Muscle layer of duodenum (tissue), 2 donors: ENCODE measurements at regions not wholly inside any gene's neighbourhood (a gene's known extent, or its start where the extent isn't known, plus 50 kb on each side); places are given as distances from the start of the nearest gene placed in this dataset.
"Not testable (repeated sequence)": the region's sequence is repeated elsewhere in the genome, so short reads cannot be mapped to it uniquely, and the experiment has no call there.

Source experiments
- H3K27ac ChIP-seq: one replicate; pipeline ENCODE4 v1.7.0; 2013; ENCODE audit warnings: mild to moderate bottlenecking, low read length
- H3K27me3 ChIP-seq: one replicate; pipeline ENCODE4 v1.7.0; 2013; ENCODE audit warnings: low read depth, mild to moderate bottlenecking, control low read depth, low read length
- H3K36me3 ChIP-seq, 2 donors: one replicate each; pipeline ENCODE4 v1.7.0; 2013; ENCODE audit warnings: low read length in 2 of 2, control low read depth in 1 of 2, mild to moderate bottlenecking in 1 of 2; ENCODE audit not compliant: insufficient read depth in 2 of 2, control insufficient read depth in 1 of 2
- H3K4me1 ChIP-seq, 2 donors: one replicate each; pipeline ENCODE4 v1.7.0; 2013; ENCODE audit warnings: low read length in 2 of 2, mild to moderate bottlenecking in 2 of 2, control low read depth in 1 of 2, moderate library complexity in 1 of 2; ENCODE audit not compliant: insufficient read depth in 2 of 2, control insufficient read depth in 1 of 2
- H3K4me3 ChIP-seq, 2 donors: one replicate each; pipeline ENCODE4 v1.7.0; 2013; ENCODE audit warnings: low read length in 2 of 2, low read depth in 1 of 2, mild to moderate bottlenecking in 1 of 2
- H3K9me3 ChIP-seq, 2 donors: one replicate each; pipeline ENCODE4 v1.7.0; 2013; ENCODE audit warnings: low read length in 2 of 2, control low read depth in 1 of 2, mild to moderate bottlenecking in 1 of 2; ENCODE audit not compliant: control insufficient read depth in 1 of 2
- donor health status: healthy.

DNA sequence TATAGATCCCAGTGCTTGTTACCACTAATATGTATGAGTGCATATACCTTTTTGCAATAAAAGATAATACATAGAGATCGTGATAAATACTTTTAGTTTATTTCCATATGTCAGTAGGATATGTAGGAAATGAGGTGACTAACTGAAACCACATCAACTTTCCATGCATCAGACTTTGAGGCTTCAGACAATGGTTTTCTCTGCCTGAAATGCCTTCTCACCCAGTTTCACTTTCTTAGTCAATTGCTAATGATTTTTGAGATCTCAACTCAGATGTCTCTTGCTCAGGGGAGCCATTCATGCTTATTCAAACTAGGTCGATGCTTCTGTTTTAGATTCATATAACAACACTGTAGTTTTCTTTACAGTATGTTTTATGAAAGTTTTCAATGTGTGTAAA is 626.6 kb upstream of the ADGRB3 start:
- Histone ChIP-seq H3K27ac (no peak overlapping the region), H3K27me3 (no peaks in the 10 kb centered on the region), H3K9me3 (no peaks in the 10 kb centered on the region), H3K36me3 (no peaks in the 10 kb centered on the region), H3K4me3 (no peak overlapping the region), H3K4me1 (no peaks in the 10 kb centered on the region)

DNA sequence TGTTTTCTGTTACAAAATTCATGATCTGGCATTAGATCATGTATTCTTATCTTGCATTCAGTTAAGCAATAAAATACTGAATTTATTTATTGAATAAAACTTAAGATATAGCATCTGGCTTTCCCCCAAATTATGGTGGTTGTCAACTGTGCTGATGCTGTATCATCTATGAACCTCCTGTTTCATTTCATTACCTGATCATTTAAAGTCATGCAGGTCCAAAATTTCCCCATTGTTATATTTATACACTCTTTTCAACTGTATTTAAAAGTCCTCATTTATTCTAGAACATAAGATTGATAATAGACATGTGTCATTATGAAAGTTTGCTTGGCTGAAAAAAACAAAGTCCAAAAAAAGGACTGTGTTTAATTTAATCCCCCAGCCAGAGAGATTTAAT is 627.4 kb upstream of the ADGRB3 start:
- H3K27ac ChIP-seq, result no peak overlapping the region
- no peak overlapping the region for H3K4me3 ChIP-seq
- H3K9me3 ChIP-seq, result no peaks in the 10 kb centered on the region
- no peaks in the 10 kb centered on the region for H3K27me3 ChIP-seq
- no peaks in the 10 kb centered on the region for H3K4me1 ChIP-seq
- H3K36me3 ChIP-seq, result no peaks in the 10 kb centered on the region

DNA sequence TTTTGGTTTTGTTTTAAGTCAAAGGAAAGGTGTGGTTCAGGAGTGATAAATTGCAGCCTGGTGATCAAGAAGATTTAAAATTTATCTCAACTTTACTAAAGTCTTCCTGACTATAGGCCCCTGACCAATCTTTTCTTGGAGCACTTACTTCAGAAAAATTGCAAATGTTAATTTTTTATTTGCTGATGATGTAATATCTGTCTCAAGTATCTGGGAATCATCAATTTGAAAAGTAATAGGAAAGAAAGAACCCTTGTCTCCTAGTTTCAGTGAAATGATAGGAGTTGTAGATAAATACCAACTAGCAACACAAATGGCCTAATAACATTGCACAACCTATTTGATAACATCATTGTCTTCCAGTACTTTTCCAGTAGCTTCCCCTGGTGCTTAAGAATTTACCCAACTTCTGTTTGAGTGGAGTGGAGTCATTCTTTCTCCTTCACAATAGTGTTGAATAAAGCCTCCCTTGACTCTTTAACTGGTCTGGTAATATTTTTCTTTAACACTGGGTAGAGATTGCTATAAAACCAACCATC is 648.3 kb upstream of the ADGRB3 start:
- Histone ChIP-seq H3K4me1 (no peaks in the 10 kb centered on the region), H3K4me3 (no peak overlapping the region), H3K27me3 (no peaks in the 10 kb centered on the region), H3K27ac (no peak overlapping the region), H3K9me3 (no peaks in the 10 kb centered on the region), H3K36me3 (no peaks in the 10 kb centered on the region)

DNA sequence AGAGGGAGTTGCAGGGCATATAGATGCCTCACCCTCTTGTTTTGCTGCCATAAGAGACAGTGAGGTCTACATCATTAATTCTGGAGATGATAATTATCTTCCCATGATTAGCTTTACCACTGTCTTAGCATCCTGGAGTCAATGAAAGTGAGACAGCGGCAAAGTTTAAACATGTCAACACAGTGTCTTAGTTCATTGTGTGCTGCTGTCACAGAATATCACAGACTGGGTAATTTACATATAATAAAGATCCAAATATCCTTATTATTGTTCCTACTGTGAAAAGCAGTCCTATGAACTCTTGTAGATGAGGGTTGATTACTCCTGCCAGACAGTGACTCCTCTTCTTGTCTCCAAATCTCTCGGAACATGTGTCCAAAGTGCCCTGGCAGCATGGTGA is 658.6 kb upstream of the ADGRB3 start:
- H3K4me1 ChIP-seq, result no peaks in the 10 kb centered on the region
- H3K9me3 ChIP-seq, result no peaks in the 10 kb centered on the region
- H3K4me3 ChIP-seq, result no peak overlapping the region
- no peaks in the 10 kb centered on the region for H3K27me3 ChIP-seq
- no peaks in the 10 kb centered on the region for H3K36me3 ChIP-seq
- H3K27ac ChIP-seq, result no peak overlapping the region

DNA sequence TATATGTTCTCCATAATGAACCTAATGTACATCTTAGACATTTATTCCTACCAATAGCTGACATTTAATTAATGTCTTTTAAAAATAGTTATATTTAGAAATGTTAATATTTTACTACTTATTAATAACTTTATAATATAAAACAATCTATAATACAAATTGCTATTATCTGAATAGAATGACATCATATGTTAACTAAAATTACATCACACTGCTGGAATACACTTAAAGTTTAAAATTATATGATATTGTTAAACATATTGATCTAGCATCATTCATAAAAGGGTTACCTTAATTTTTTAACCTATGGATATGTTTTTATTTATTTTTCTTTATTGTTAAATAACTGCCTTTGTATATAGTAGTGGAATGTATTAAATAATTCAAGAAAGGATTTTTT is 660.2 kb upstream of the ADGRB3 start:
- Histone ChIP-seq H3K27ac (no peak overlapping the region), H3K4me3 (no peak overlapping the region), H3K36me3 (no peaks in the 10 kb centered on the region), H3K4me1 (no peaks in the 10 kb centered on the region), H3K27me3 (no peaks in the 10 kb centered on the region), H3K9me3 (no peaks in the 10 kb centered on the region)

DNA sequence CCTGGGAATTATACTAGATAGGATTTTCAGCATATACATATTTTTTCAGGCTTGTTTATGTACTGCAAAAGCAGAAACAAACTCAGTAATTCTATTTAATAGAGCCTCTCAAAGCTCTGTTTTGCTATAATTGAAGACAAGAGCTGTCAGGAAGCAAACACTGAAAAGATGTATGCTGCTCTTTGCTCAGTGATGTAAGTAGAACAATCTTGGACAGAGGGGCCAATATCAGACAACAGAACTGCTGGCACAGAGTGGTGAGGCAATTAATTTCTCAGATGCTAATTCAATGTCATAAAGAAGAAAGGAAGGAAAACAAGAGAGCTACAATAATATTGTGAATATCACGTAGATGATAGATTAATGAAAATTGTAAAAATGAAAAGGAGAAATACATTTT is 663.3 kb upstream of the ADGRB3 start:
- Histone ChIP-seq H3K4me1 (no peaks in the 10 kb centered on the region), H3K27ac (no peak overlapping the region), H3K36me3 (no peaks in the 10 kb centered on the region), H3K27me3 (no peaks in the 10 kb centered on the region), H3K4me3 (no peak overlapping the region), H3K9me3 (no peaks in the 10 kb centered on the region)

DNA sequence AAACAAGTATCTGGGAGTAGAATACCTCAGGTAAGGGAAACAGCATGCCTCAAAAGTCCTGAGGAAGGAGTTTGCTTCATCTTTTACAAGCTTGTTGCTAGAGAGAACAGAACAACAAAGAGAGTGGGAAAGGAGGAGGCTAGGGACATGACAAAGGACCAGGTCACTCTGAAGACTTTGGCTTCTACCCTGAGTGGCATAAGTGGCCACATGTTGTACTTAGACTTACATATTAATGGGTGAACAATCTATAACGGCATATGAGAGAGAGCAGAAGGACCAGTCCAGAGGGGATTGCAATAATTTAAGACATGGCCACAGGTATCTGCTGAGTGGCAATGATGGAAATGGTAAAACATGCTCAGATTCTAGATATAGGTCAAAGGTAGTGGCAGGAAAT is 668.3 kb upstream of the ADGRB3 start:
- no peaks in the 10 kb centered on the region for H3K36me3 ChIP-seq
- no peaks in the 10 kb centered on the region for H3K4me1 ChIP-seq
- H3K9me3 ChIP-seq, result no peaks in the 10 kb centered on the region
- no peaks in the 10 kb centered on the region for H3K27me3 ChIP-seq
- H3K27ac ChIP-seq, result no peak overlapping the region
- no peak overlapping the region for H3K4me3 ChIP-seq

DNA sequence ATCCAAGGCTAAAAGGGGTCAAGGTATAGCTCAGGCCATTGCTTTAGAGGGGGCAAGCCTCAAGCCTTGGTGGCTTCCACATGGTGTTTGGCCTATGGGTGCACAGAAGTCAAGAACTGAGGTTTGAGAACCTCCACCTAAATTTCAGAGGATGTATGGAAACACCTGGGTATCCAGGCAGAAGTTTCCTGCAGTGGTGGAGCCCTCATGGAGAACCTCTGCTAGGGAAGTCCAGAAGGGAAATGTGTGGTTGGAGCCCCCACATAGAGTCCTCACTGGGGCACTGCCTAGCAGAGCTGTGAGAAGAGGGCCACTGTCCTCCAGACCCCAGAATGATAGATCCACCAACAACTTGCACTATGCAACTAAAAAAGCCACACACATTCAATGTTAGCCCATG is 678.7 kb upstream of the ADGRB3 start:
- H3K27me3 ChIP-seq, result no peaks in the 10 kb centered on the region
- H3K27ac ChIP-seq, result no peak overlapping the region
- H3K9me3 ChIP-seq, result no peaks in the 10 kb centered on the region
- no peak overlapping the region for H3K4me3 ChIP-seq
- H3K4me1 ChIP-seq, result no peaks in the 10 kb centered on the region
- no peaks in the 10 kb centered on the region for H3K36me3 ChIP-seq

DNA sequence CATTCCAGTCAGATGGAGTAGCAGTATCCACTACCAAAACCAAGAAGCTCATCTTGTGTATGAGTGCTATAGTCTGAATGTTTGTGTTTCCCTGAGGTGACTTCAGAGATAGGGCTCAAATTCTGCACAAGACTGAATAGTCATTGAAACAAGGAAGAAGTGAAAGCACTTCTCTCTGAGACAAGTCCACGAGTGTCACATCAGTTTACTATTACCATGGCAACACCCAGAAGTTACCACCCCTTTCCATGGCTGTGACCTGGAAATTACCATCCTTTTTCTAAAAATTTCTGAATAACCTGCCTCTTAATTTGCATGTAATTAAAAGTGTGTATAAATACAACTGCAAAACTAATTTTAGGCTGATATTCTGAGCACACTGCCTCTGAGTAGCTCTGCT is 682.1 kb upstream of the ADGRB3 start:
- H3K4me3 ChIP-seq, result no peak overlapping the region
- H3K27ac ChIP-seq, result no peak overlapping the region
- H3K9me3 ChIP-seq, result no peaks in the 10 kb centered on the region
- H3K4me1 ChIP-seq, result no peaks in the 10 kb centered on the region
- H3K36me3 ChIP-seq, result no peaks in the 10 kb centered on the region
- no peaks in the 10 kb centered on the region for H3K27me3 ChIP-seq

DNA sequence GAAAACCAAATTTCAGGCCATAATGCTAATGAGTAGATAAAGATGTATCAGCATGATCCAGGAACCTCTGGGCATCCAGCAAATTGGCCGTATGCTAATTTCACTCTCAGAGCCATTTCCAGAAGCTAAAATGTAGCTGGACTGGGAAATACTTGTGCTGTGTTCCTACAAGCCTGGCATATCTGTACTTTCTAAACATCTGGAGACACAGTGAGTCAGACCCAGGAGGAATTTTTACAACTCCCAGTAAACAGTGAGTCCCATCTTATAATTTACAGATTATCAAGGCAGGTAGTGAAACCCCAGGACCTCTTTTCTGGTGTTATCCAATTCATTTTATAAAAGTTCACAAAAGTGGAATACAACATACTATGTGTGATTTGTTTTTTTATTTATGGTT is 683.0 kb upstream of the ADGRB3 start:
- Histone ChIP-seq H3K27me3 (no peaks in the 10 kb centered on the region), H3K27ac (no peak overlapping the region), H3K9me3 (no peaks in the 10 kb centered on the region), H3K36me3 (no peaks in the 10 kb centered on the region), H3K4me3 (no peak overlapping the region), H3K4me1 (no peaks in the 10 kb centered on the region)

DNA sequence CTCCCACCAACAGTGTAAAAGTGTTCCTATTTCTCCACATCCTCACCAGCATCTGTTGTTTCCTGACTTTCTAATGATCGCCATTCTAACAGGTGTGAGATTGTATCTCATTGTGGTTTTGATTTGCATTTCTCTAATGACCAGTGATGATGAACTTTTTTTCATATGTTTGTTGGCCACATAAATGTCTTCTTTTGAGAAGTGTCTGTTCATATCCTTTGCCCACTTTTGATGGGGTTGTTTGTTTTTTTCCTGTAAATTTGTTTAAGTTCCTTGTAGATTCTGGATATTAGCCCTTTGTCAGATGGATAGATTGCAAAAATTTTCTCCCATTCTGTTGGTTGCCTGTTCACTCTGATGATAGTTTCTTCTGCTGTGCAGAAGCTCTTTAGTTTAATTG is 687.3 kb upstream of the ADGRB3 start:
- not testable (repeated sequence) for H3K9me3 ChIP-seq, H3K4me1 ChIP-seq, H3K27ac ChIP-seq, H3K36me3 ChIP-seq, H3K27me3 ChIP-seq, H3K4me3 ChIP-seq

DNA sequence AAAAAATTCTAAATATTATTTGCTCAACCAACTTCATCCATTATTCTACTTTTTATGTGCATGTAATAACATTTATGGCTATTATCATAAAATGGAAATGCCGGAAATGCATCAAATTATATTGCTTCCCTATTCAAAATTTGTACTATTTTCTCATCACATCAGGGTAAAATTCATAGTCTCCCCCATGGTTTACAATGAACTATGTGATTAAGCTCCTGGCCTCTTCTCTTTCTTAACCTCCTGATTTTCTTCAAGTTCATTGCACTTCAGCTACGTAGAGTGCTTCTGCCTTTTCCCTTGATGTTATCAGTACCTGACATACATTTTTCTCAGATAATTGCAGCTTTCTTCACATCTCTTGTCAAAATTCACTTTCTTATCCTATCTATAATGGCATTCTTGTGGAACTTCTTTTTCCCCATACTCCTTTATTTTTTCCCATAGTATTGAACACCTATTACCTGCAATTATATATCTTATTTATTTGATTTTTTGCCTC is 699.1 kb upstream of the ADGRB3 start:
- Histone ChIP-seq H3K4me1 (no peaks in the 10 kb centered on the region), H3K27me3 (no peaks in the 10 kb centered on the region), H3K36me3 (no peaks in the 10 kb centered on the region), H3K27ac (no peak overlapping the region), H3K9me3 (no peaks in the 10 kb centered on the region), H3K4me3 (no peak overlapping the region)
